MCF 10A (cell line): ENCODE measurements at regions not wholly inside any gene's neighbourhood (a gene's known extent, or its start where the extent isn't known, plus 50 kb on each side); places are given as distances from the start of the nearest gene placed in this dataset.
A peak's percentile ranks its signal among the peaks of the same experiment; 100 is the strongest.

Experiments used
- BruUV-seq: library from RNA; stranded (reverse); fragments of 400-500 nt; replicated peaks from 2 replicates; lab custom pipeline; 2021; lab: Mats Ljungman, UMichigan
- CTCF ChIA-PET: fragments of 300-600 bp; sonication (Branson Sonifier 250); formaldehyde crosslinking; extraction: SDS; loops from one replicate; lab custom pipeline; 2021; ENCODE audit warnings: antibody characterized with exemption, inconsistent platforms; lab: Yijun Ruan, JAX
- POLR2A ChIA-PET: fragments of 300-600, 350-650 bp; sonication (Branson Sonifier 250); formaldehyde crosslinking; extraction: SDS; loops from one replicate; lab custom pipeline; 2020; ENCODE audit warnings: antibody characterized with exemption, inconsistent platforms; lab: Yijun Ruan, JAX
- DNase-seq: peaks from one replicate; pipeline ENCODE4 v3.0.0-alpha.2; 2018; ENCODE audit not compliant: unreplicated experiment
- H3K27ac Mint-ChIP-seq: one replicate; pipeline ENCODE4 v1.8.0; 2022; ENCODE audit warnings: mild to moderate bottlenecking, low read depth, mixed read lengths; ENCODE audit not compliant: unreplicated experiment
- H3K27me3 Mint-ChIP-seq: one replicate; pipeline ENCODE4 v1.8.0; 2022; ENCODE audit warnings: mixed read lengths; ENCODE audit not compliant: insufficient read depth, unreplicated experiment
- H3K36me3 Mint-ChIP-seq: one replicate; pipeline ENCODE4 v1.8.0; 2022; ENCODE audit warnings: mild to moderate bottlenecking, moderate library complexity, mixed read lengths; ENCODE audit not compliant: insufficient read depth, unreplicated experiment
- H3K4me1 Mint-ChIP-seq: one replicate; pipeline ENCODE4 v1.8.0; 2022; ENCODE audit warnings: mixed read lengths; ENCODE audit not compliant: insufficient read depth, unreplicated experiment
- H3K4me3 Mint-ChIP-seq: one replicate; pipeline ENCODE4 v1.8.0; 2022; ENCODE audit warnings: mild to moderate bottlenecking, moderate library complexity, mixed read lengths; ENCODE audit not compliant: unreplicated experiment
- H3K9me3 Mint-ChIP-seq: one replicate; pipeline ENCODE4 v1.8.0; 2022; ENCODE audit warnings: mixed read lengths; ENCODE audit not compliant: unreplicated experiment
- CTCF ChIP-seq: fragments of 200-600 bp; IDR thresholded peaks from one replicate; pipeline ENCODE4 v1.8.0; 2022; ENCODE audit warnings: antibody characterized with exemption, mild to moderate bottlenecking; ENCODE audit not compliant: unreplicated experiment
- intact Hi-C: fragments of 100-400 bp; cut with micrococcal nuclease; formaldehyde crosslinking; loops from 2 replicates; pipeline ENCODE4 v1.14.1; 2022

DNA sequence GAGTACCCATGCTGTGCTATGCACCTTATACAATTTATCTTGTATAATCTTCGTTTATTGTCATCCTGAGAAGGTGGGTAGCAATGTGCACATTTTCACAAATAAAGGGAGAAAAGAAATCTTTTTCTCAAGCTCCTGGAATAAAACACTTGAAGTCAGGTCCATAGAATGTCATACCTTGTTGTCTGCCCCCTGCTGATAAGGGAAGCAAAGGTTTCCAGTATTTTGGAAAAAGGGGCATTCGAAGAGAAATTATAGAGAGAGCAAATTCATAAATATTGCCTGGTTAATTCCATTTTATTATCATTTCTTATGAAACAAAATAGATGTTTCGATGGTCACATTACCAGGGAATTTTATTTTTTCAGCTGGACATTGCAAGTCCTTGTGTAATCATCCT lies 277.8 kb downstream of the RAP2B start:
- DNase-seq, result peak; percentile 23
- no TSS peak for BruUV-seq
- ChIA-PET POLR2A (no interaction called here), CTCF (interaction anchor here (0.5 to 1.2 kb wide), 4 partner anchors 127 to 1534 kb away, joined by 3 read pairs; no protein-coding TSS in a partner anchor)
- Mint-ChIP-seq H3K4me3 (no peak overlapping the region), H3K27me3 (no peaks in the 10 kb centered on the region), H3K27ac (no peak overlapping the region), H3K4me1 (no peaks in the 10 kb centered on the region), H3K36me3 (no peaks in the 10 kb centered on the region), H3K9me3 (no peaks in the 10 kb centered on the region)
- TF ChIP-seq CTCF, result no peak
- intact Hi-C loops, result loop anchor here (5.0 to 10.0 kb wide), 2 partner anchors 147 to 275 kb away; partner anchors contain the start of gene RAP2B

- CTCF ChIA-PET, result interaction anchor here (0.7 to 1.7 kb wide), 5 partner anchors 21 to 275 kb away, joined by 3 to 4 read pairs (median 3); no protein-coding TSS in a partner anchor
- no peak overlapping the region for H3K4me3 Mint-ChIP-seq
- no peak for DNase-seq
- no peak overlapping the region for H3K27ac Mint-ChIP-seq
- POLR2A ChIA-PET, result interaction anchor here (0.7 kb wide), 1 partner anchor 835 kb away, joined by 3 read pairs; no protein-coding TSS in a partner anchor
- no TSS peak for BruUV-seq
- no peaks in the 10 kb centered on the region for H3K27me3 Mint-ChIP-seq
- TF ChIP-seq CTCF, result no peak
- H3K9me3 Mint-ChIP-seq, result no peaks in the 10 kb centered on the region
- H3K4me1 Mint-ChIP-seq, result no peaks in the 10 kb centered on the region
- no peaks in the 10 kb centered on the region for H3K36me3 Mint-ChIP-seq
- intact Hi-C loops, result no loop called here
These were observed 278.3 kb downstream of the RAP2B start for GRCh38 chr3:153440311-153440710.

DNA sequence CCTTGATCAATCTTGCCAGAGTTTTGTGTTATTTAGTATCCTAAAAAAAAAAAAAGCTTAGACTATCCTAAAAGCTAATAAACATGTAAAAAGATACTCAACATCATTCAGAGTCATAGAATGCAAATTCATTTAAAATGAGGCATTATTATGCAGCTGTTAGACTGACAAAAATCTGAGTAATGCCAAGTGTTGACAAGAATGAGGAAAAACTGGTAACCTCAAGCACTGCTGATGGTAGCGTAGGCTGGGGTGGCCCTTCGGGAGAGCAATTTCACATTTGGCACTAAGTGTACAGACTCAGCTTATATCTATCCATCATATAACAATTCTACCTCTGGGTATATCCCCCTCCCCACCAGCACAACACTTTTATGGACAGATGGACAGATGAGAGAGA lies 280.4 kb downstream of the RAP2B start:
- no peak overlapping the region for H3K4me3 Mint-ChIP-seq
- POLR2A ChIA-PET, result interaction anchor here (0.7 kb wide), 1 partner anchor 341 kb away, joined by 5 read pairs; no protein-coding TSS in a partner anchor
- no peaks in the 10 kb centered on the region for H3K27me3 Mint-ChIP-seq
- no peaks in the 10 kb centered on the region for H3K9me3 Mint-ChIP-seq
- BruUV-seq, result no TSS peak
- no peaks in the 10 kb centered on the region for H3K4me1 Mint-ChIP-seq
- no peaks in the 10 kb centered on the region for H3K36me3 Mint-ChIP-seq
- intact Hi-C loops, result no loop called here
- no peak overlapping the region for H3K27ac Mint-ChIP-seq
- CTCF ChIA-PET, result interaction anchor here (0.5 to 0.7 kb wide), 3 partner anchors 10 to 463 kb away, joined by 3 to 5 read pairs (median 4); no protein-coding TSS in a partner anchor
- no peak for DNase-seq
- no peak for TF ChIP-seq CTCF

- no peak for TF ChIP-seq CTCF
- no peaks in the 10 kb centered on the region for H3K4me1 Mint-ChIP-seq
- ChIA-PET POLR2A (interaction anchor here (0.7 kb wide), 1 partner anchor 341 kb away, joined by 5 read pairs; no protein-coding TSS in a partner anchor), CTCF (interaction anchor here (0.5 to 0.7 kb wide), 3 partner anchors 10 to 463 kb away, joined by 3 to 5 read pairs (median 4); no protein-coding TSS in a partner anchor)
- no TSS peak for BruUV-seq
- intact Hi-C loops, result no loop called here
- H3K4me3 Mint-ChIP-seq, result no peak overlapping the region
- no peaks in the 10 kb centered on the region for H3K36me3 Mint-ChIP-seq
- H3K27me3 Mint-ChIP-seq, result no peaks in the 10 kb centered on the region
- no peaks in the 10 kb centered on the region for H3K9me3 Mint-ChIP-seq
- no peak overlapping the region for H3K27ac Mint-ChIP-seq
- no peak for DNase-seq
These were observed 280.9 kb downstream of the RAP2B start for GRCh38 chr3:153442799-153443487.
